ENCODE measurements at regions not wholly inside any gene's neighbourhood (a gene's known extent, or its start where the extent isn't known, plus 50 kb on each side); places are given as distances from the start of the nearest gene placed in this dataset.

- DNase-seq = no peak
Measured at GRCh38 chr5:67306965-67307607, 110.5 kb upstream of the CD180 start.

- peak; percentile 45 for DNase-seq
Measured at GRCh38 chr5:67305913-67306710, 109.5 kb upstream of the CD180 start.

GRCh38 chr5:67305401-67305800 lies 108.8 kb upstream of the CD180 start:
- DNase-seq = no peak

- no peak for DNase-seq
Measured at GRCh38 chr5:67303356-67303755, 106.8 kb upstream of the CD180 start.

- peak; percentile 95 for DNase-seq
Measured at GRCh38 chr5:67301285-67301903, 104.8 kb upstream of the CD180 start.

- DNase-seq = no peak
Measured at GRCh38 chr5:67300326-67300725, 103.7 kb upstream of the CD180 start.

GRCh38 chr5:67299231-67299735 lies 102.7 kb upstream of the CD180 start:
- peak; percentile 69 for DNase-seq

GRCh38 chr5:67297802-67298532 lies 101.4 kb upstream of the CD180 start:
- DNase-seq = no peak

GRCh38 chr5:67297376-67297775 lies 100.8 kb upstream of the CD180 start:
- DNase-seq = no peak

- DNase-seq = no peak
Measured at GRCh38 chr5:67294266-67294938, 97.8 kb upstream of the CD180 start.

- no peak for DNase-seq
Measured at GRCh38 chr5:67293226-67293625, 96.6 kb upstream of the CD180 start.

- DNase-seq = peak; percentile 22
Measured at GRCh38 chr5:67292201-67292940, 95.8 kb upstream of the CD180 start.

GRCh38 chr5:67291671-67292070 lies 95.1 kb upstream of the CD180 start:
- DNase-seq = no peak

- DNase-seq = no peak
Measured at GRCh38 chr5:67291066-67291465, 94.5 kb upstream of the CD180 start.

GRCh38 chr5:67290655-67291054 lies 94.1 kb upstream of the CD180 start:
- DNase-seq = no peak

- no peak for DNase-seq
Measured at GRCh38 chr5:67289763-67290521, 93.3 kb upstream of the CD180 start.

GRCh38 chr5:67287510-67288268 lies 91.1 kb upstream of the CD180 start:
- DNase-seq = peak; percentile 25

- peak; percentile 35 for DNase-seq
Measured at GRCh38 chr5:67286006-67286405, 89.4 kb upstream of the CD180 start.

GRCh38 chr5:67283988-67284487 lies 87.4 kb upstream of the CD180 start:
- no peak for DNase-seq

Data from suppressor macrophage treated with lipopolysaccharide for 4 hours (primary cell).